Prostate gland (tissue), 2 donors: ENCODE measurements at regions not wholly inside any gene's neighbourhood (a gene's known extent, or its start where the extent isn't known, plus 50 kb on each side); places are given as distances from the start of the nearest gene placed in this dataset.

Source experiments
- CTCF ChIP-seq, 4 experiments: fragments of 200-600 bp in 2 of 4; fragments of 450-650 bp in 2 of 4; sonication (generic) in 2 of 4; IDR thresholded peaks; 1 replicate in 3 of 4; 2 replicates in 1 of 4; pipeline ENCODE4 v1.5.1; 2016 to 2019; ENCODE audit warnings: antibody characterized with exemption in 4 of 4, mild to moderate bottlenecking in 2 of 4, moderate library complexity in 2 of 4
- POLR2A ChIP-seq: fragments of 450-650 bp; IDR thresholded peaks from one replicate; pipeline ENCODE4 v1.6.1; 2016; ENCODE audit warnings: antibody characterized with exemption, mild to moderate bottlenecking

- TF ChIP-seq CTCF (IDR thresholded peaks at IDR 0.05) = no peak
- TF ChIP-seq POLR2A = no peak
Observed at GRCh38 chr6:115706981-115707380, 353.7 kb downstream of the FRK start.
